Thoracic aorta (tissue), 2 donors: ENCODE measurements at regions not wholly inside any gene's neighbourhood (a gene's known extent, or its start where the extent isn't known, plus 50 kb on each side); places are given as distances from the start of the nearest gene placed in this dataset.

ENCODE experiments used
- ATAC-seq: fragments of 150-250 bp; one replicate; pipeline ENCODE4 v1.8.0; 2017; ENCODE audit warnings: low read depth; ENCODE audit not compliant: insufficient number of reproducible peaks, low FRiP score
- DNase-seq: peaks from one replicate; pipeline ENCODE4 v3.0.0-alpha.2; 2020; ENCODE audit warnings: low spot score
- H3K27ac ChIP-seq, 2 donors: fragments of 200-600 bp; sonication (generic); 1 replicate in 1 of 2; 2 replicates in 1 of 2; pipeline ENCODE4 v1.5.1; 2016; ENCODE audit warnings: mild to moderate bottlenecking in 2 of 2, moderate library complexity in 2 of 2
- H3K27me3 ChIP-seq: fragments of 200-600 bp; sonication (generic); replicated peaks from 2 replicates; pipeline ENCODE4 v1.6.0; 2016; ENCODE audit warnings: mild to moderate bottlenecking; ENCODE audit not compliant: insufficient read depth
- H3K36me3 ChIP-seq: fragments of 200-600 bp; sonication (generic); one replicate; pipeline ENCODE4 v1.5.1; 2016
- H3K4me1 ChIP-seq, 2 donors: fragments of 200-600 bp; sonication (generic); 1 replicate in 1 of 2; 2 replicates in 1 of 2; pipeline versions ENCODE4 v1.5.1 to v1.6.0; 2016; ENCODE audit warnings: low read depth in 2 of 2, mild to moderate bottlenecking in 1 of 2; ENCODE audit not compliant: control insufficient read depth in 1 of 2
- H3K4me3 ChIP-seq: fragments of 200-600 bp; sonication (generic); 2 replicates; pipeline ENCODE4 v1.5.1; 2016; ENCODE audit warnings: mild to moderate bottlenecking
- H3K9me3 ChIP-seq: fragments of 200-600 bp; sonication (generic); 2 replicates; pipeline ENCODE4 v1.5.1; 2016
- CTCF ChIP-seq: fragments of 200-600 bp; sonication (generic); IDR thresholded peaks from one replicate; pipeline ENCODE4 v1.5.1; 2019; ENCODE audit warnings: antibody characterized with exemption

GRCh38 chr2:172342078-172342477 is 85.3 kb upstream of the ITGA6 start:
- ATAC-seq (no peak), DNase-seq (no peak)
- Histone ChIP-seq H3K27ac (no peak overlapping the region), H3K36me3 (no peaks in the 10 kb centered on the region), H3K9me3 (peaks cover 2% of the 10 kb centered on the region), H3K27me3 (no peaks in the 10 kb centered on the region), H3K4me1 (peaks cover 0 to 15% of the 10 kb centered on the region in 2 donors), H3K4me3 (no peak overlapping the region)
- no peak for TF ChIP-seq CTCF

- ATAC-seq = no peak
- no peak for DNase-seq
- peaks cover 3% of the 10 kb centered on the region for H3K9me3 ChIP-seq
- no peak overlapping the region for H3K4me3 ChIP-seq
- peaks cover 0 to 15% of the 10 kb centered on the region in 2 donors for H3K4me1 ChIP-seq
- no peak for TF ChIP-seq CTCF
- no peaks in the 10 kb centered on the region for H3K36me3 ChIP-seq
- H3K27me3 ChIP-seq = no peaks in the 10 kb centered on the region
- H3K27ac ChIP-seq = no peak overlapping the region
Observed at GRCh38 chr2:172342611-172343010, 84.8 kb upstream of the ITGA6 start.

- DNase-seq = no peak
- Histone ChIP-seq H3K4me3 (no peak overlapping the region), H3K27me3 (no peaks in the 10 kb centered on the region), H3K27ac (no peak overlapping the region), H3K4me1 (peaks cover 0 to 15% of the 10 kb centered on the region in 2 donors), H3K9me3 (peaks cover 3% of the 10 kb centered on the region), H3K36me3 (no peaks in the 10 kb centered on the region)
- TF ChIP-seq CTCF = no peak
- no peak for ATAC-seq
Observed at GRCh38 chr2:172344159-172344558, 83.2 kb upstream of the ITGA6 start.

- no peaks in the 10 kb centered on the region for H3K27me3 ChIP-seq
- peaks cover 3% of the 10 kb centered on the region for H3K9me3 ChIP-seq
- ATAC-seq (no peak), DNase-seq (no peak)
- H3K4me3 ChIP-seq = no peak overlapping the region
- no peaks in the 10 kb centered on the region for H3K36me3 ChIP-seq
- no peak overlapping the region for H3K27ac ChIP-seq
- peaks cover 0 to 7% of the 10 kb centered on the region in 2 donors for H3K4me1 ChIP-seq
- no peak for TF ChIP-seq CTCF
Observed at GRCh38 chr2:172345956-172346555, 81.3 kb upstream of the ITGA6 start.

GRCh38 chr2:172348555-172349288 is 78.7 kb upstream of the ITGA6 start:
- ATAC-seq (no peak), DNase-seq (no peak)
- peaks cover 10 to 20% of the 10 kb centered on the region in 2 donors for H3K4me1 ChIP-seq
- peaks cover 3% of the 10 kb centered on the region for H3K9me3 ChIP-seq
- H3K27ac ChIP-seq = no peak overlapping the region
- H3K4me3 ChIP-seq = no peak overlapping the region
- no peaks in the 10 kb centered on the region for H3K36me3 ChIP-seq
- no peaks in the 10 kb centered on the region for H3K27me3 ChIP-seq
- TF ChIP-seq CTCF = no peak
